GM19240 (cell line): ENCODE measurements at regions not wholly inside any gene's neighbourhood (a gene's known extent, or its start where the extent isn't known, plus 50 kb on each side); places are given as distances from the start of the nearest gene placed in this dataset.

Experiments used
- DNase-seq: peaks from one replicate; pipeline ENCODE4 v3.0.0; 2011; ENCODE audit warnings: low spot score; ENCODE audit not compliant: insufficient read length

DNA sequence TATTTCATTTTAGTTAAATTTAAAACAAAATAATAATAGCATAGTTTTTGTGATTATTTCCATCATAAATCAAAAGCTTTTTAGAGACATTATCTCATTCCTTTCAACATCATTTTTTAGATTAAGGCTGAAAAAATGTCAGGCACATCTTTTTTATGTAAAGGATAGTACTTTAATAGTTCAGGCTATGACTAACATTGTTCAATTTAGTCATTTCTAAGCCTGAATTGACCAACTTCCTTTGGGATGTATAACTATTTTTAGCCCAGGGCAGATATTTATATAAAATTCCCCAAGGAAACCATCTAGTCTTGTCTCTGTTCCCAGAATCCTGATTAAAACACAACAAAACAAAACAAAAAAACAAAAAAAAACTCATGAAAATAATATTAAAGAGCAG lies 145.6 kb upstream of the PCDH18 start:
- no peak for DNase-seq

DNA sequence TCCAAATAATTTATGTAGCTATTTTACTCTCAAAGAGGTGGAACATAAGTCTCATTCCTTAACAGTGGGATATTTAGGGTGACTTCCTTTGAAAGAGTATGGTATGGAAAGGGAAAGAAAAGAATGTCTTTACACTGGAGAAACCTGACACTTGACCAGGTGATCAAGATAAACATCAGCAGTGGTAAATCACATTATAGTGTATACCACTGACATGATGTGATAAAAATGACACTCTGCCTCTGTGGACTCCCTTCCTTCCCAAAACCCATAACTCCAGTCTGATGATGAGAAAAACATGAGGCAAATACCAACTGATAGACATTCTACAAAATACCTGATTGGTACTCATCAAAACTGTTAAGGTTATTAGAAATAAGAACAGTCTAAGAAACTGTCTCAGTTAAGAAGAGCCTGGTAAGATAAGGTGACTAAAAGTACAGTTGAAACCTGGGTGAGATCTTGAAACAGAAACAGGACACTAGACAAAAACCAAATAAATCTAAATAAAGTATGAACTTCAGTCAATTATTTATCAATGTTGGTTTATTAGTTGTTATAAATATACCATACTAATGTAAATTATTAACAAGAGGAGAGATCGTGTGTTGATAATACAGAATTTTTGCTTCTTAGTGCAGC lies 144.2 kb upstream of the PCDH18 start:
- DNase-seq = no peak

DNA sequence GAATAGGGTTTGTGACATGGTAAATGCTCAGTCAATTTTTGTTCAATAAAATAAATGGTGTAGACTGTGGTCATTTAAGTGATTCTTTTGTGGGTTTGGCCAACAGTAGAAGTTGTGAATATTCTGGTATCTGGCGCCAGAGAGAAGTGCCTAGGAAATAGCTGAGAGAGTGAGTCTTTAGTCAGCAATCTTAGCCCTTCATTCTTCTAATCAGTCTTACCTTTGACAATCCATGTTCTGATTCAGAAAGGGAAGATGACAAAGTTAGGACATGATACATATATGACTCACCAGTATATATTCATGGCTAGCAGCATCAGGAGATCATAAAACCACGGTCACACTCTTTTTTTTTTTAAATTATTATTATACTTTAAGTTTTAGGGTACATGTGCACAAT lies 141.8 kb upstream of the PCDH18 start:
- DNase-seq = no peak

DNA sequence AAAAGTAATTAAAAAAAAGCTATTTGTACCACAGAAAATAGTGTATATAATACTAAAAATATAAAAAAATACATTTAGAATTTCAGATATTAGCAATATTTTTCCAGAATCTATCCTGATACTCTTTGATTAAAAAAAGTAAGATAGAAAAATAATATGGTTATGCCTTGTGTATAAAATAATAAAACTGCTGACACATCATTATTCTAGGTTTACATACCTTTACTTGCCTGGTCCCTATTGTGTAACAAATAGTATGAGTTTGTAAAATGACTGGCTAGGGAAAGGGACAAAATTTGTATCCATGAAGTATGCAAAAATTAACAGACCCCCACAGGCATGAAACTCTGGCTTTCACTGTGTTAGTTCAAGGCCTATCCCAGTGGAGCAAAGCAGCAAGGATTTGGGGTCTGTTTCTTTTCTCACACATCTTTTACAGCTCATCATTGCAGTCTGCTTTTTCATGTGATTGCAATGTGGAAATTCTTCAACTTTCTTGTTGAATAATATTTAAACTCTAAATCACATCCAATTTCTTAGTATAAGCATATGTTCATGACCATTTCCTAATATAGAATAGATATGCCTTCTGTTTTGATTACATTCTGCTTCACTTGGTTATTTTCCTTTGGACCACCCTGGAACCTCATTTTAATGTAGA lies 136.7 kb upstream of the PCDH18 start:
- DNase-seq = no peak

DNA sequence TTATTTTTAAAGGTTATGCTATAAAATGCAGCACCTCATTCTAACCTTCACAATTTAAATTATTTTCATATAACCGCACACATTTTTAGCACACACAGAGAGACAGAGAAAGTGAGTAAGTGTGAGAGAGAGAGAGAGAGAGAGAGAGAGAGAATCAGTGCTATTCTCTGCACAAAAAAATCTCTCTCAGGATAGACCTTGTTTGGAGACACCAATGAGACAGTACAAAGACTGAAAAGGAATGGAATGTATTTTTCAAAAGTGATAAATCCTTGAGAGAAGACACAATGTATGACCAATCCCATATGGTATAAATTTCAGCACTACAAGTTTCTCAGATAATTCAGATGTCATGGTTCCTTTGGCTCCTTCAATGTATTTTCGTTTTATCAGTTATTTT lies 132.1 kb upstream of the PCDH18 start:
- no peak for DNase-seq

DNA sequence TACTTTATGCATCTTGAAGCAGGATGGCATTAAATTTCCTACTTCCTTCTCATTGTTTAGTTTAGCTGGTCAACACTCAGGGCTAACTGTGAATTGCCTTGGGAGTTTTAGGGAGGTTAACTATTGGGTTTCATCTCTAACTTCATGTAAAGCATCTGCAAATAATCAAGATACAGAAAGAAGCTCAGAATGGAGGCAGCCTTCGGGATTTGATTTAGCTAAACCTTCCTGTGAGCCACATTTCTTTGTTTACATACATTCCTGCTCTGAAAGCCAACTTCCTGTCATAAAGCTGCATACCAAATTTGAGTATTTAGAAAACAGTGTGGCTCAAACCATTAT lies 131.7 kb upstream of the PCDH18 start:
- DNase-seq = no peak

DNA sequence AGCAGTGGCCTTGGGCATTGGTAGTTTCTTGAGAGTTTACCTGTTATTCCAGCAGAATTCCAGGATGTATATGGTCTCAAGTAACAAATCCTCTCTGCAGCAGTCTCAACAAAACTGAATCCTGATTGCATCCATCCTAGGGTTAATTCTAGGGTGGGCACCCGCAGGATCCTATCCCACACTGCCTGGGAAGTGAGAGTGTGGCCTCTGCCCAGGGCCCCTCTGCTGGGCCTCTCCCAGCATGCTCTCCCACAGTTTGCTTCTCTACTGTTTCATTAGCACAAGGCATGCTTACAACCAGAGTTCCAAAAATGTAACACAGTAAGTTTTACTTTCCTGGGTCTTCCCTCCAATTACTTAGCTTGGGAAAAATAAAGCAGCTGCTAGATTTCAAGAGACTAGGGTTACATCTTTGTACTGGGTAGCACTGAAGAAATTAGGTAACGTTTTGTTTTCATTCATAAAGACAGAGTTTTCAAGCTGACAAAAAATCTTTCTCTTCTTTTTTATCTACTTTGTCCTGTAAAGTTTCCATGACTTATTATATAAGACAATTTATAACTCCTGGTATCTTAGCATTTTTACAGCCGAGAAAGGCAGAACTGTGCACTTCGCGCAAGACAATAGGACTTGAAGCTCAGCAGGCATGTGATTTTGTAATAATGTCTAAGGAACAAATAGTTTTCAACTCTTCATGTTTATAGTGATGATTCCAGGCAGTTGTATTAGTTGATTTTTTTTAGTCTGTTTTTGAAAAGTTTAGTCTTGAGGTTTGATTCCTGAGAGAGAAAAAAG lies 131.2 kb upstream of the PCDH18 start:
- no peak for DNase-seq

DNA sequence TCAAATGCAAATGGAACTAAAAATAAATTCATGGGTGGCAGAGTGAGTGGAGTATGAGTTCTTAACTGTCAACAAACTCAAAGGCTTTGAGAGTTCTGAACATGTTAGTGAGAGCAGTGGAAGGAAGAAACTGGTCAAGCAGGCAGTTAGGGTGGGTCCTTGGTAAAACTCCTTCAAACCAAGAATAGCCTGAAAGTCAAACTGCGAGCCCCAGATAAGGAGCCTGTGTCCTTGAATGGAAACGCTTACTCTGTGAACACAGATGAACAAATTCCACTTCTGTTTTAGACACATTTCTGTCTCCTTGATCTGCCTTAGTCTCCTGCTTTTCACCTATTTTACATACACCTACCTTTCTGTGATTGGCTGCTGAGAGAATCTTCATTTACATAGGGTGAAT lies 129.4 kb upstream of the PCDH18 start:
- DNase-seq = no peak

DNA sequence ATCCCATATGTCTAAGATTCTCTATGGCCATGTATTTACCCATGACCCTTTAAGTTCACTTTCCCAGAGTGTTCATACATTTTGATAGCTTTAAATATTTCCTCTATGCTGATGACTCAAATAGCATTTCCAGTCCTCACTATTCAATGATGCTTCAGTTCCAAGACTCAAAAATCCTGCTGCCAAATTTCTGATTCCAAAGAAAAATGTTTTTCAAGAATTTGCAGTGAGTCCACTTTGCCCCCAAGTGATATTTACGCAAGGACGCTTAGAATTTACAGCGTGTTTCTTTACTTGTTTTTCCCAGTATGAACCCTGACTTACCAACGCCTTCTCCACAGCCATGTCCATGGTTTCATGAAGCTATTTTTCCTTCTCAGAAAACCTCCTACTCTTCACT lies 127.9 kb upstream of the PCDH18 start:
- no peak for DNase-seq

DNA sequence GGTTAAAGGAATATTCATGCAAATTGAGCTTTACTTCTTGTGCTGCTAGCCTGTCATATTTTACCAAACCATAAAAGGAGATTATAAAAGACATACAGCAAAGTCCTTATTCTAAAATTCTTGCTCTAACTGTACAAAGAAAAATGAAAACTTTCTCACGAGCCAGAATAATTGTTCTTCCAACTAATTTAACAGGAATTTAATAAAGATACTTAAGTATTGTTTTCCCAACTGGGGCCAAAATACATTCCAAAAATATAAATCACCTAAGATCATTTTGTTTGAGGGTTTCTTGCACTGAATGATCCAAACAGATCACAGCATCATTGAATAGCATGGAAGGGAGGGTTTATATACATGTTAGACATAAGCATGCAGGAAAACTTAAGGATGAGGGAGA lies 127.1 kb upstream of the PCDH18 start:
- DNase-seq = no peak

DNA sequence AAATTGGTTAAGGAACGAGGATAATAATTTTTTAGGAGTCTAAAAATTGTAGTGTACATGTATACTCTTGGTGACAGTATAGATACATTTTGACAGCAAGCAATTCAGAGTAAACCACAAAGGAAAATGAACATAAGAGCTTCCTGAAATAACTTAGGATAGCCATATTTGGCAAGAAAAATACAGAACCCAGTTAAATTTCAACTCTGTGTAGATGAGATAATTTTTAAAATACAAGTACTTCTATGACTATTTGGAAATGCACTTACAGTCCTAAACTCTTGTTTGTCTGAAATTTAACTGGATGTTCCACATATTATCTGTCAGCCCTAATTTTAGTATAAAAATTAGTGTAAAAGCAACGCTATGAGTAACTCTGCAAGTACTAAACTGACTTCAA lies 124.4 kb upstream of the PCDH18 start:
- DNase-seq = no peak

DNA sequence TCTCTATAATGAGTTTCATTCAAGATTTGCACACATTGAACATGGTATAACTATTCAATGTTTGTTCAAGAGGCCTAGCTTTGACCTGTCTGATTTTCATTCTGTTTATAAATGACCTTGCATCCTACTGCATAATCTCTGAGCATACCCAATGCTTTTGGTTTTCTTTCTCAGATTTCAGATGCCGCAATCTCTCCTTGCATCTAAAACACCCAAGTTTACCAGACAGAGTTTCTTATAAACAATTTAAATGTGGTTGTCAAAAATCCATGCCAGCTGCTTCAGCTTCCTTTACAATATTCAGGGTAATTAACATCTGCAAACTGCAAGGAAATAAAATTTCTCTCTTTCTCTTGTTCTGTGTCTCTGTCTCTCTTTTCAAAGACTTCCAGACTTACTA lies 123.0 kb upstream of the PCDH18 start:
- DNase-seq = no peak

DNA sequence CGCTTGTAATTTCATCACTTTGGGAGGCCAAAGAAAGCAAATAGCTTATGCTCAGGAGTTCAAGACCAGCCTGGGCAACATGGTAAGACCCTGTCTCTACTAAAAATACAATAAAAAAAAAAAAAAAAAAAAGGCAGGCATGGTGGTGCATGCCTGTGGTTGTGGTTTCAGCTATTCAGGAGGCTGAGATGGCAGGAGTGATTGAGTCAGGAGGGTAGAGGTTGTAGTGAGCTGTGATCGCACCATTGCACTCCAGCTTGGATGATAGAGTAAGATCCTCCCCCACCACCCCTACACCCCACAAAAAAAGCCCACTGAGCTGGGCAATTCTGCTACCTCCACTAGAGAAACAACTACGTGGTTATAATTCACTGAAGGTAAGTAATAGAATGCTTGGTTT lies 118.8 kb upstream of the PCDH18 start:
- DNase-seq = no peak

DNA sequence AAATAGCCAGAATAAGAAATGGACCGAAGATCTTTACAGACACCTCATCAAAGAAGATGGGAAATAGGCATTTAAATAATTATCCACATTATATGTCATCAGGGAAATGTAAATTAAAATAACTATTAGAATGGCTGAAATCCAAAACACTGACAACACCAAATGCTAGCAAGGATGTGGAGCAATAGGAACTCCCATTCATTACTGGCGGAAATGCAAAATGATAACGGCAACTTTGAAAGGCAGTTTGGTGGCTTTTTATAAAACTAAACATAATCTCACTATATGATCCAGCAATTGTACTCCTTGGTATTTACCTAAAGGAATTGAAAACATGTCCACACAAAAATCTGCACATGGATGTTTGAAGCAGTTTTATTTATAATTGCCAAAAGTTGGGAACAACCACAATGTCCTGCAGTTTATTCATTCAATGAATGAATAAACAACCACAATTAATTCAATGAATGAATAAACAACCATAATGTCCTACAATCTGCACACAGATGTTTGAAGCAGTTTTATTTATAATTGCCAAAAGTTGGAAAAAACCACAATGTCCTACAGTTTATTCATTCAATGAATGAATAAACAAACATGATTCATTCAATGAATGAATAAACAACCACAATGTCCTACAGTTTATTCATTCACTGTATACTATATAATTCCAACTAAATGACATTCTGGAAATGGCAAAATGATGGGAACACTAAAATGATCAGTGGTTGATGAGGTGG lies 117.6 kb upstream of the PCDH18 start:
- no peak for DNase-seq

DNA sequence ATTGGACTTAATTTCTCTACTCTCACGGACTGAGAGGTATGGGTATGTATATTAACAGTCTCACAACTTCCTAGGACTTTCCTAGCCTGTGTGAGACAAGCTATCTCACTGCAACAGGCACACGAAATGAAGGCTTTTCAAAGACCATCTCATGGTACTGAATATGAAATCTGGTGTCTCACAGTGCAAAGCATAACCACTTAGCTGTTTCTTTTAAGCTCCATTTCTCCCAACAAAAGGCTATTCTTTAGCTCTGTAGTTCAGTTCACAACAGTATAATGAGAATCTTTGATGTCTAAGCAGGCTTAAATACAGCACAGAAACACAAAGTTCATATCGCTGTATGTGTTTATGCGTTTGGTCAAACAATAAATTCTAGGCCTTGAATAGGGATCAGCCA lies 116.2 kb upstream of the PCDH18 start:
- DNase-seq = no peak

DNA sequence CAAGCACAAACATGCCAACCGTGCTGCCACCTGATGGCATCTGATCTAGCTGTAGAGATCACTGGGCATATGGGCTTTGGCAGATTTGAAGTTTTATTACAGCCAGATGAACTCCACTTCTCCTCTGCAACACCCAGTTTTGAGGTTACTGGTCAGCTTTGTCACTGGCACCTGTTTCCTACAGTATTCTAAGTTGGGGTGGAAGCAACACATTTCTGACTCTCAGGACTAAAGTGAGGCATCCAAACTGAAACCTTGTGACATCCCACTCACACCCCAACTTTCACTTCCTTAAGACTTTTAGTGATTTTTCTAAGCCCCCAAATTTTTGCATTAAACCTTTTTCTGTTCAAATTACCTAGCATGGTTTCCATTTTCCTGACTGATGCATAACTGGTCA lies 115.1 kb upstream of the PCDH18 start:
- no peak for DNase-seq

DNA sequence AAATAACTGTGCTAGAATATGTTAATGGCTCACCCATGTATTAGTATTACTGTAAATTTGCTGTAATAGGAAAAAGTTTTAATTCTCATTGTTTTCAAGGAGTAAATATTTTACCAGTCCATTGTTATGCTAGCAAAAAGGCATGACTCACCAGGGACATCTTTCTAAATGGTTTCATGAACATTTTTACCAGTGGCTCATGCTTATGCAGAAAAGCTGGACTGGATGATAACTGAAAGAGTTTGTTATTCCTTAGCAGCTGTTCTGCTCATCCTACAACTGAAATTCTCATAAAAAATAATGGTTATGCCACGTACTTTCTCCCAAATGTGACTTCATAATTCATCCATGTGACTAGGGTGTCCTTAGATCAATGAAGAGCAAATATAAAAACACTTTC lies 111.9 kb upstream of the PCDH18 start:
- no peak for DNase-seq

DNA sequence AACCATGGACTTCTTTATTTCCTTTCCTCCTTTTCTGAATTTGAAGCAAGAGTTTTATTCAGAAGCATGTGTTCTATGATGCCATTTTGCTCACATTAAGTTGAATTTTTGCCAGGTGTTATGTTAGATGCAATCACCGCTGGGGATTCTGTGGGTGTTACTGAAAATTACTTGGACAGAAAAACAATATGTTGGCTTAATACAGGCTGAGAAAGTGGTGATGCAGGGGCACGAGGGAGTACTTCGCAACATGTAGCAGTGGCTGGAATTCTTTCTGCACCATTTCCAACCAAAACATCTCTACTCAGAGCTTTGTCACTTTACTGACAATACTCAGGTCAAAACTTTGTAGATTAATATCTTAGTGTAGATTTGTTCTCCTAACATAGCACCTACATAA lies 109.2 kb upstream of the PCDH18 start:
- no peak for DNase-seq

DNA sequence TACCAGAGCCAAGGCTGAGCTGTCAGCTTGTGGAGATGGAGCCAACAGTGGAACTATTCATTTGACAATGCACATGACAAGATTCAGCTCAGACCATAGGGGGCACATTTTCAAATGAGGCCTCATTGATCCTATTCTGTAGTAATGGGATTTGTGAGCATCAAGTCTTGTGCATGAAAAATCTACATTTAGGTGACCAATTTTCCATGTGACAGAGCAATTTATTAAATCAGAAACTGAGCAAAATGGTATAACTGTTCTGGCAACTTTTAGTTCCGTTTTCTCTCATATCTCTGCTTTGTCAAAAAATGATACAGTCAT lies 108.5 kb upstream of the PCDH18 start:
- DNase-seq = no peak

DNA sequence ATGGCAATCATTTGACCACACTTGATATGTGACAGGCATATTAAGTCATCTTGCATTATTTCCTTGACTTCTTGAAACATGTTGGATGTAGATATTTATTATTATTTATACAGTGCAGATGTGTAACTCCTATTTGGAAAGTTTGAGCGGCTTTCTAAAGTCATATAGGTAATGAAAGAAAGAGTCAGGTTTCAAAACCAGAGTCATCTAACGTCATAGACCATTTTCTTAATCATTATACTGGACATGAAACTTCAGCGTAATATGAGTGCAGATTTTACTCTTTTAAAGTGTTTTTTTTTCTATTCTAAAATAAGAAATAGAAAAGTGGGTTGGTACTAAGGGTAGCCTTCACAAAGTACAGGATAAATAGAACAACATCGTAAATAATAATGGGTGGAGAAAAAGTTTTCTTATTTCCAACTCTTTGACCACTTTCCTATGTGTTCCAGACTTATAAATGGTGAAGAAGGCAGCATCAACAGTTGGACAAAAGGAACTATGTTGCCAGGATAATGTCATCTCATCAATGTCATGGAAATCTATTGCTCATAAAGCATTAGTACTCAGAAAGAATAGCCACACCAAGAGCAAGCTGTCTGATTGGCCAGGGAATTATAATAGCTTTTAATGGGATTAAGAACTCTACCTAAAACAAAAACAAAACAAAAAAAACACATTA lies 108.0 kb upstream of the PCDH18 start:
- no peak for DNase-seq

DNA sequence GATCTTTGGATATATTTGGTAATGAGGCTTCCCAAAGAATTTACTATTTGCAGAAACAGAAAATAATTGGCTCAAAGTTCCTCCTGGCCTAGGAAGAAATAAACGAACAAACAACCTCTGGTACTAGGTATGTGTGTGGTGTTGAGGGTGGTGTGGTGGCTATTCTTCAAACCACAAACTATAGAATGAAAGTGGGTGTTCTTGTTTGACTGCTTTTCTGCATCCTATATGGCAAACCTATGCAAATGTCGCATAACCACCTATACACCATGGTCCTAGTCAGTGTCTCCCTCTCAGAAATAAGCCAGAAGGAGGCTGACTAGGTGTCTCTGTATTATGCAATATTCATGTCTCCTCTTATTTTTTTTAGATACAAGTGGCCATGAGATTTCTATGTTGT lies 106.6 kb upstream of the PCDH18 start:
- no peak for DNase-seq

DNA sequence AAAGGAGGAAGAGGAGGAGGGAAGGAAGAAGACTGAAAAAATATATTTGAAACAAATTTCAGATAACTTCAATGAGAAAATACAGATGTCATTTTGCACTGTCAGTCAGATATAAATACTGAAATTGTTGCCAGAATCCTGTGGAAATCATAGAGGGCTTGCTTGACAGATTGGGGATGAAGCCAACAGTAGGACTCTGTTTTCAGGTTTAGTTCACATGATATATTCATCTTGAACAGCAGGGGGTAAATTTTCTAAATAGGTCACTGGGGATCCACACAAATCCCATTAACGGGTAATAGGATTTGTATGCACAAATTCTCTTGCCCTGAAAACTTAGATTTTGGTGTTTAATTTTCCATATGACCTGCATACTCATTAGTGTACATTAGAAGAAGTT lies 103.3 kb upstream of the PCDH18 start:
- DNase-seq = no peak
